Activated CD4-positive, alpha-beta memory T cell treated with anti-CD3 and anti-CD28 coated beads, Interleukin-2, amount 10 ng/mL, durations not matched to agents 7 days and 5 days (primary cell): ENCODE measurements at regions not wholly inside any gene's neighbourhood (a gene's known extent, or its start where the extent isn't known, plus 50 kb on each side); places are given as distances from the start of the nearest gene placed in this dataset.

Source experiments
- CTCF ChIA-PET: fragments of 350-600 bp; sonication (Branson Sonifier 250); formaldehyde crosslinking; loops from one replicate; lab custom pipeline; 2021; ENCODE audit warnings: antibody characterized with exemption, inconsistent platforms; lab: Charles Lee
- POLR2A ChIA-PET: fragments of 350-600 bp; sonication (Branson Sonifier 250); formaldehyde crosslinking; loops from one replicate; lab custom pipeline; 2021; ENCODE audit warnings: antibody characterized with exemption; lab: Charles Lee
- DNase-seq: peaks from one replicate; pipeline ENCODE4 v3.0.0-alpha.2; 2020
- H3K27ac Mint-ChIP-seq: one replicate; pipeline ENCODE4 v1.8.0; 2021; ENCODE audit warnings: mild to moderate bottlenecking, mixed read lengths
- H3K27me3 Mint-ChIP-seq: one replicate; pipeline ENCODE4 v1.8.0; 2021; ENCODE audit warnings: mixed read lengths
- H3K36me3 Mint-ChIP-seq: one replicate; pipeline ENCODE4 v1.8.0; 2021; ENCODE audit warnings: low read depth, mixed read lengths
- H3K4me1 Mint-ChIP-seq: one replicate; pipeline ENCODE4 v1.8.0; 2021; ENCODE audit warnings: mixed read lengths
- H3K4me3 Mint-ChIP-seq: one replicate; pipeline ENCODE4 v1.8.0; 2021; ENCODE audit warnings: mild to moderate bottlenecking, mixed read lengths
- H3K9me3 Mint-ChIP-seq: one replicate; pipeline ENCODE4 v1.8.0; 2021; ENCODE audit warnings: mixed read lengths

GRCh38 chr7:18384491-18385143, 110.9 kb upstream of the HDAC9 start:
- Mint-ChIP-seq H3K9me3 (no peaks in the 10 kb centered on the region), H3K36me3 (no peaks in the 10 kb centered on the region), H3K27me3 (peaks cover 1% of the 10 kb centered on the region), H3K4me1 (no peaks in the 10 kb centered on the region), H3K4me3 (no peak overlapping the region), H3K27ac (no peak overlapping the region)
- no peak for DNase-seq
- ChIA-PET CTCF (no interaction called here), POLR2A (no interaction called here)

GRCh38 chr7:18386607-18387006, 108.9 kb upstream of the HDAC9 start:
- H3K4me3 Mint-ChIP-seq = no peak overlapping the region
- H3K36me3 Mint-ChIP-seq = no peaks in the 10 kb centered on the region
- H3K9me3 Mint-ChIP-seq = no peaks in the 10 kb centered on the region
- ChIA-PET CTCF (no interaction called here), POLR2A (no interaction called here)
- H3K27me3 Mint-ChIP-seq = peaks cover 1% of the 10 kb centered on the region
- H3K4me1 Mint-ChIP-seq = no peaks in the 10 kb centered on the region
- H3K27ac Mint-ChIP-seq = no peak overlapping the region
- DNase-seq = no peak

- peaks cover 1% of the 10 kb centered on the region for H3K27me3 Mint-ChIP-seq
- no peak for DNase-seq
- ChIA-PET POLR2A (no interaction called here), CTCF (no interaction called here)
- no peaks in the 10 kb centered on the region for H3K36me3 Mint-ChIP-seq
- no peak overlapping the region for H3K4me3 Mint-ChIP-seq
- no peak overlapping the region for H3K27ac Mint-ChIP-seq
- no peaks in the 10 kb centered on the region for H3K4me1 Mint-ChIP-seq
- no peaks in the 10 kb centered on the region for H3K9me3 Mint-ChIP-seq
These were observed 108.3 kb upstream of the HDAC9 start for GRCh38 chr7:18387191-18387735.

- POLR2A ChIA-PET = no interaction called here
- H3K4me1 Mint-ChIP-seq = no peaks in the 10 kb centered on the region
- no peaks in the 10 kb centered on the region for H3K36me3 Mint-ChIP-seq
- CTCF ChIA-PET = no interaction called here
- H3K4me3 Mint-ChIP-seq = no peak overlapping the region
- no peak overlapping the region for H3K27ac Mint-ChIP-seq
- no peaks in the 10 kb centered on the region for H3K9me3 Mint-ChIP-seq
- peaks cover 1% of the 10 kb centered on the region for H3K27me3 Mint-ChIP-seq
- no peak for DNase-seq
These were observed 105.0 kb upstream of the HDAC9 start for GRCh38 chr7:18390535-18390907.

GRCh38 chr7:18393465-18394118, 102.0 kb upstream of the HDAC9 start:
- ChIA-PET CTCF (no interaction called here), POLR2A (no interaction called here)
- H3K9me3 Mint-ChIP-seq = no peaks in the 10 kb centered on the region
- H3K27ac Mint-ChIP-seq = no peak overlapping the region
- no peaks in the 10 kb centered on the region for H3K4me1 Mint-ChIP-seq
- H3K27me3 Mint-ChIP-seq = peaks cover 1% of the 10 kb centered on the region
- no peak for DNase-seq
- H3K4me3 Mint-ChIP-seq = no peak overlapping the region
- no peaks in the 10 kb centered on the region for H3K36me3 Mint-ChIP-seq

GRCh38 chr7:18395868-18396267, 99.7 kb upstream of the HDAC9 start:
- no peak for DNase-seq
- CTCF ChIA-PET = no interaction called here
- H3K4me3 Mint-ChIP-seq = no peak overlapping the region
- no peak overlapping the region for H3K27ac Mint-ChIP-seq
- no peaks in the 10 kb centered on the region for H3K9me3 Mint-ChIP-seq
- H3K27me3 Mint-ChIP-seq = no peaks in the 10 kb centered on the region
- H3K4me1 Mint-ChIP-seq = no peaks in the 10 kb centered on the region
- POLR2A ChIA-PET = no interaction called here
- H3K36me3 Mint-ChIP-seq = no peaks in the 10 kb centered on the region

- H3K4me3 Mint-ChIP-seq = no peak overlapping the region
- POLR2A ChIA-PET = no interaction called here
- H3K27me3 Mint-ChIP-seq = no peaks in the 10 kb centered on the region
- no peaks in the 10 kb centered on the region for H3K4me1 Mint-ChIP-seq
- CTCF ChIA-PET = no interaction called here
- H3K9me3 Mint-ChIP-seq = no peaks in the 10 kb centered on the region
- no peak overlapping the region for H3K27ac Mint-ChIP-seq
- no peaks in the 10 kb centered on the region for H3K36me3 Mint-ChIP-seq
- no peak for DNase-seq
These were observed 98.6 kb upstream of the HDAC9 start for GRCh38 chr7:18396953-18397352.

- Mint-ChIP-seq H3K9me3 (no peaks in the 10 kb centered on the region), H3K36me3 (no peaks in the 10 kb centered on the region), H3K27me3 (no peaks in the 10 kb centered on the region), H3K27ac (no peak overlapping the region), H3K4me3 (no peak overlapping the region), H3K4me1 (no peaks in the 10 kb centered on the region)
- no peak for DNase-seq
- ChIA-PET CTCF (no interaction called here), POLR2A (no interaction called here)
These were observed 95.9 kb upstream of the HDAC9 start for GRCh38 chr7:18399436-18400235.

GRCh38 chr7:18400275-18400674, 95.3 kb upstream of the HDAC9 start:
- CTCF ChIA-PET = no interaction called here
- H3K27me3 Mint-ChIP-seq = no peaks in the 10 kb centered on the region
- no peak overlapping the region for H3K27ac Mint-ChIP-seq
- DNase-seq = no peak
- no peak overlapping the region for H3K4me3 Mint-ChIP-seq
- POLR2A ChIA-PET = no interaction called here
- H3K4me1 Mint-ChIP-seq = no peaks in the 10 kb centered on the region
- no peaks in the 10 kb centered on the region for H3K9me3 Mint-ChIP-seq
- H3K36me3 Mint-ChIP-seq = no peaks in the 10 kb centered on the region

GRCh38 chr7:18400726-18401125, 94.8 kb upstream of the HDAC9 start:
- H3K4me3 Mint-ChIP-seq = no peak overlapping the region
- no peak overlapping the region for H3K27ac Mint-ChIP-seq
- no peaks in the 10 kb centered on the region for H3K4me1 Mint-ChIP-seq
- no peaks in the 10 kb centered on the region for H3K27me3 Mint-ChIP-seq
- CTCF ChIA-PET = no interaction called here
- H3K36me3 Mint-ChIP-seq = no peaks in the 10 kb centered on the region
- POLR2A ChIA-PET = no interaction called here
- no peak for DNase-seq
- H3K9me3 Mint-ChIP-seq = no peaks in the 10 kb centered on the region

GRCh38 chr7:18401757-18402156, 93.8 kb upstream of the HDAC9 start:
- Mint-ChIP-seq H3K4me3 (no peak overlapping the region), H3K27ac (no peak overlapping the region), H3K27me3 (no peaks in the 10 kb centered on the region), H3K4me1 (no peaks in the 10 kb centered on the region), H3K9me3 (no peaks in the 10 kb centered on the region), H3K36me3 (no peaks in the 10 kb centered on the region)
- no peak for DNase-seq
- POLR2A ChIA-PET = no interaction called here
- CTCF ChIA-PET = no interaction called here

GRCh38 chr7:18402488-18403183, 92.9 kb upstream of the HDAC9 start:
- DNase-seq = no peak
- H3K4me1 Mint-ChIP-seq = no peaks in the 10 kb centered on the region
- H3K4me3 Mint-ChIP-seq = no peak overlapping the region
- H3K36me3 Mint-ChIP-seq = no peaks in the 10 kb centered on the region
- POLR2A ChIA-PET = no interaction called here
- no peak overlapping the region for H3K27ac Mint-ChIP-seq
- H3K9me3 Mint-ChIP-seq = no peaks in the 10 kb centered on the region
- no peaks in the 10 kb centered on the region for H3K27me3 Mint-ChIP-seq
- CTCF ChIA-PET = no interaction called here

- no peak overlapping the region for H3K27ac Mint-ChIP-seq
- ChIA-PET CTCF (no interaction called here), POLR2A (no interaction called here)
- H3K4me3 Mint-ChIP-seq = no peak overlapping the region
- H3K4me1 Mint-ChIP-seq = no peaks in the 10 kb centered on the region
- no peaks in the 10 kb centered on the region for H3K36me3 Mint-ChIP-seq
- no peaks in the 10 kb centered on the region for H3K27me3 Mint-ChIP-seq
- no peaks in the 10 kb centered on the region for H3K9me3 Mint-ChIP-seq
- DNase-seq = no peak
These were observed 89.8 kb upstream of the HDAC9 start for GRCh38 chr7:18405726-18406125.
